ENCODE measurements at regions not wholly inside any gene's neighbourhood (a gene's known extent, or its start where the extent isn't known, plus 50 kb on each side); places are given as distances from the start of the nearest gene placed in this dataset.

DNA sequence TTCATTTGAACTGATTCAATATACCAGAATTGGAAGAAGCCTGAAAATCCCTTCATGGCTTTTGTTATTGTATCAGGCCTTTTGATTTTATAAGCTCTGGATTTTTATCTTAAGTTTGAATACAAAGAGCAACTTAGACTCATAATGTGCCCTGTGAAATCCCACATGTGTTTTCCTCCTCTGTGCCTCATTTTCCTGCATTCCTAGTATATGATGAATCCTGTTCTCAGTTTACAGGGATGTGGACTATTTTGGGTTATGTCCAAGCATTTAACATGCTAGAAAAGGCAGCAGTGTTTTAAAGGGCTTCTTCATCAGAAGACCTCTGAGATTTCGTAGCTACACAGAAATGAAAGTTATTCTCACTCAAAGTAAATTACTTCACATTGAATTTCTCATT, 455.0 kb downstream of the RFPL4B start:
- no peak for TF ChIP-seq CTCF (IDR thresholded peaks at IDR 0.05; ENCODE audit: insufficient read depth, low read depth, low read length)
- H3K4me3 ChIP-seq (ENCODE audit: low read depth, low read length), result no peak overlapping the region
- DNase-seq (ENCODE audit: low read depth), result peak; percentile 87

DNA sequence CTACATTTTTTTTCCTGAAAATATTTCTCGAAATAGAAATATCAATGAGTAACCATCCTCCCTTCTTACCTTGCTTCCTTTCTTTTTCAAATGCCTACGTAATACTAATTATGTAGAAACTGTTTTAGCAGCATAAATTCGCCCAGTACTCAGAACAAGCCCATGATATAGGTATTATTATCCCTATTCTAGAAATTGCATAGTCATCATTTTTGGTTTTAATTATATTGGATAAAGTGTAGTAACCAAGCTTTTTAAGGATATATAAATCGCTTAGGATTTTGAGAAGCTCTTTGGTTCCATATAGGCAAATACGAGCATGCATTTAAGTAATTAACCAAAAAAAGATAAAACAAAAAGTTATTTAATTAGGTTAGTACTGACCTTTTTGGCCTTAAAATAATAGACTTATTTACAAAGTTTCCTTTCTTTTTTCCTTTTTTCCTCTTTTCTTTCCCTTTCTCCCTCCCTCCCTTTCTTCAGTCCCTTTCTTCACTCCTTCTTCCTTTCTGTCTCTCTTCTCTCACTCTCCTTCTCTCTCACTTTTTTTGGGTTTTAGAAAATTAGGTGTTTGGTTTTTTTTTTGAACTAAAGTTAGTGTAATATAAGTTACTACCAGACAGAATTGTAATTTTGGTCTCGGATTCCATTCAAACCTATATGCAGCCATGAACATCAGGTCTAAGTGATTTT, 457.7 kb downstream of the RFPL4B start:
- TF ChIP-seq CTCF (IDR thresholded peaks at IDR 0.05; ENCODE audit: insufficient read depth, low read depth, low read length), result no peak
- H3K4me3 ChIP-seq (ENCODE audit: low read depth, low read length), result no peak overlapping the region
- DNase-seq (ENCODE audit: low read depth), result no peak

GRCh38 chr6:112806163-112806865, 459.2 kb downstream of the RFPL4B start:
- DNase-seq (ENCODE audit: low read depth), result peak; percentile 33
- H3K4me3 ChIP-seq (ENCODE audit: low read depth, low read length), result no peak overlapping the region
- TF ChIP-seq CTCF (IDR thresholded peaks at IDR 0.05; ENCODE audit: insufficient read depth, low read depth, low read length), result no peak

DNA sequence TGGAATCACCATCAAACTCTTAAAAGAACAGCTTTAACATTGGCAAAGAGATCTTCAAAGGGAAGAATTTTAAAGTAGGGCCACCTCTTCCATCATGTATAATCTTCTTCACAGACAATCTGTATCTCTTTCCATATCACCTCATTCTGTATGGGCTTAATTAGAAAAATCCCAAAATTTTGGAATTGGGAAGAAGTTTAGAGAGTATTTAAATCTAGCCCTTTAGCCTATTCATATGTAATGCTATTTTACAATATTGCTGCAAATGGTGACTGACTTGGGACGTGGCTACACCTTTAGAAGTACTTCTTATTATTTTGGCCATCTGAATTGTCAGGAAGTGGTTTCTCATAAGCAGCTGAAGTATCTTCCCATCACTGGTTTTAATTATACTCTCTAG, 474.3 kb downstream of the RFPL4B start:
- no peak for DNase-seq (ENCODE audit: low read depth)
- TF ChIP-seq CTCF (IDR thresholded peaks at IDR 0.05; ENCODE audit: insufficient read depth, low read depth, low read length), result no peak
- no peak overlapping the region for H3K4me3 ChIP-seq (ENCODE audit: low read depth, low read length)

- H3K4me3 ChIP-seq (ENCODE audit: low read depth, low read length), result no peak overlapping the region
- no peak for TF ChIP-seq CTCF (IDR thresholded peaks at IDR 0.05; ENCODE audit: insufficient read depth, low read depth, low read length)
- DNase-seq (ENCODE audit: low read depth), result no peak
Measured at GRCh38 chr6:112822769-112823168, 475.6 kb downstream of the RFPL4B start.

GRCh38 chr6:112827793-112828192, 480.7 kb downstream of the RFPL4B start:
- DNase-seq (ENCODE audit: low read depth), result no peak
- H3K4me3 ChIP-seq (ENCODE audit: low read depth, low read length), result no peak overlapping the region
- no peak for TF ChIP-seq CTCF (IDR thresholded peaks at IDR 0.05; ENCODE audit: insufficient read depth, low read depth, low read length)

Data from fibroblast of villous mesenchyme (primary cell).